OCI-LY7 (cell line): ENCODE measurements at regions not wholly inside any gene's neighbourhood (a gene's known extent, or its start where the extent isn't known, plus 50 kb on each side); places are given as distances from the start of the nearest gene placed in this dataset.

Experiments used
- CTCF ChIP-seq: fragments of 200-600 bp; sonication (generic); conservative IDR thresholded peaks from 2 replicates; pipeline ENCODE4 v1.5.1; 2014; ENCODE audit warnings: mild to moderate bottlenecking, antibody characterized with exemption, low read length, moderate library complexity, mixed read lengths
- EZH2phosphoT487 ChIP-seq: fragments of 200-600 bp; sonication (generic); IDR thresholded peaks from 2 replicates; pipeline ENCODE4 v1.6.1; 2018; ENCODE audit warnings: low read depth, borderline replicate concordance, mild to moderate bottlenecking, mixed run types, antibody characterized with exemption, low read length, moderate library complexity, mixed read lengths

GRCh38 chr4:129602447-129602846, 506.5 kb downstream of the C4orf33 start:
- no peak for TF ChIP-seq CTCF
- no peak for TF ChIP-seq EZH2phosphoT487
